ENCODE measurements at regions not wholly inside any gene's neighbourhood (a gene's known extent, or its start where the extent isn't known, plus 50 kb on each side); places are given as distances from the start of the nearest gene placed in this dataset.

DNA sequence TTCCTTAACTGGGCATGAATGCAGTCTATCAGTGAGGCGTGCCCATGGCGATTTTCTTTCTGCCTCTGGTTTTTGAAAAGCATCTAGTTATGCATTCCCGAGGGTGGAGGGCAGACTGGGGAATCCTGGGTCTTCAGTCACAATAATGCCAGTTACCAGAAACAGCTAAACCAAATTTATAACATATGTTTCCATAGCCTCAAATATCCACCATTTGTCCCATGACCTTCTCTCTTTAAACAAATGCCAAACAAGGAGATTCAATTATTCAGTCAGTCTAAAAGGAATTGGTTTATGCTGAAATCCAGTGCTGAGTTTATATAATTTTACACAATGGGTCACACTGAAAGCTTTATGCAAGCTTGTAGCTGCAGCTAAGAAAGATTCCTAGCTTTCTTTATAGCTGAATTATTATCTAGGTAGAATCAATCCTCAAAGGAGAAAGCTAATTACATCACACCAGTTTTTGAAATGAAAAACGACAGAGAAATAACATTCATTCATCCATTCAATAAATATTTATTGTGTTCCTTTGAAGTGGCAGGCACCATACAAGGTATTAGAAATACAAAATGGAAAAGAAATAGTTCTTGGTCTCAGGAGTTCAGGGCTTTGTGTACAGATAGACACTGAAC, 131.3 kb upstream of the RAP1B start:
- DNase-seq (ENCODE audit: low spot score in 2 of 2) = no peak
- H3K36me3 ChIP-seq = no peaks in the 10 kb centered on the region
- H3K4me1 ChIP-seq = no peaks in the 10 kb centered on the region
- no peak overlapping the region for H3K4me3 ChIP-seq
- TF ChIP-seq, protein P1, sequence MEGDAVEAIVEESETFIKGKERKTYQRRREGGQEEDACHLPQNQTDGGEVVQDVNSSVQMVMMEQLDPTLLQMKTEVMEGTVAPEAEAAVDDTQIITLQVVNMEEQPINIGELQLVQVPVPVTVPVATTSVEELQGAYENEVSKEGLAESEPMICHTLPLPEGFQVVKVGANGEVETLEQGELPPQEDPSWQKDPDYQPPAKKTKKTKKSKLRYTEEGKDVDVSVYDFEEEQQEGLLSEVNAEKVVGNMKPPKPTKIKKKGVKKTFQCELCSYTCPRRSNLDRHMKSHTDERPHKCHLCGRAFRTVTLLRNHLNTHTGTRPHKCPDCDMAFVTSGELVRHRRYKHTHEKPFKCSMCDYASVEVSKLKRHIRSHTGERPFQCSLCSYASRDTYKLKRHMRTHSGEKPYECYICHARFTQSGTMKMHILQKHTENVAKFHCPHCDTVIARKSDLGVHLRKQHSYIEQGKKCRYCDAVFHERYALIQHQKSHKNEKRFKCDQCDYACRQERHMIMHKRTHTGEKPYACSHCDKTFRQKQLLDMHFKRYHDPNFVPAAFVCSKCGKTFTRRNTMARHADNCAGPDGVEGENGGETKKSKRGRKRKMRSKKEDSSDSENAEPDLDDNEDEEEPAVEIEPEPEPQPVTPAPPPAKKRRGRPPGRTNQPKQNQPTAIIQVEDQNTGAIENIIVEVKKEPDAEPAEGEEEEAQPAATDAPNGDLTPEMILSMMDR (IDR thresholded peaks at IDR 0.05) = no peak
- H3K27me3 ChIP-seq = no peaks in the 10 kb centered on the region
- H3K27ac ChIP-seq = no peak overlapping the region
- H3K9me3 ChIP-seq = no peaks in the 10 kb centered on the region
- intact Hi-C loops (cut with DNase I) = no loop called here

DNA sequence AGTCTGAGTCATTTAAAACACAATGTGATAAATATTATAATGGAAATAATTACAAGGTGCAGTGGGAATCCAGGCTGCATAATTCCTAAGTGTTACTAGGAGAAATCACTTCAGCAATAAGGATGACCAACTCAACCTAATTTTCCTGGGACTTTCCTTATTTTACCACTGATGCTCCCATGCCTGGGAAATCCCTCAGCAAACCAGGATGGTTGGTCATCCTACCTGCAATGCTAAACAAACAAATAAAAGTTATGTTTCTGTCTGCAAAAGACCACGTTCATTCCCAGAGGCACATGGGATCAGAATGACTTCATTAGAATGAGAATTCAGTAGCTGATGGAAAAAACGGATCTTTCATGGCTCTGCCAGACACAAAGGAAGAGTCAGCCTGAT, 130.8 kb upstream of the RAP1B start:
- no peaks in the 10 kb centered on the region for H3K27me3 ChIP-seq
- H3K36me3 ChIP-seq = no peaks in the 10 kb centered on the region
- DNase-seq (ENCODE audit: low spot score in 2 of 2) = no peak
- no peak overlapping the region for H3K27ac ChIP-seq
- H3K4me3 ChIP-seq = no peak overlapping the region
- no peaks in the 10 kb centered on the region for H3K4me1 ChIP-seq
- TF ChIP-seq, protein P1 (IDR thresholded peaks at IDR 0.05) = no peak
- no peaks in the 10 kb centered on the region for H3K9me3 ChIP-seq
- intact Hi-C loops (cut with DNase I) = no loop called here

DNA sequence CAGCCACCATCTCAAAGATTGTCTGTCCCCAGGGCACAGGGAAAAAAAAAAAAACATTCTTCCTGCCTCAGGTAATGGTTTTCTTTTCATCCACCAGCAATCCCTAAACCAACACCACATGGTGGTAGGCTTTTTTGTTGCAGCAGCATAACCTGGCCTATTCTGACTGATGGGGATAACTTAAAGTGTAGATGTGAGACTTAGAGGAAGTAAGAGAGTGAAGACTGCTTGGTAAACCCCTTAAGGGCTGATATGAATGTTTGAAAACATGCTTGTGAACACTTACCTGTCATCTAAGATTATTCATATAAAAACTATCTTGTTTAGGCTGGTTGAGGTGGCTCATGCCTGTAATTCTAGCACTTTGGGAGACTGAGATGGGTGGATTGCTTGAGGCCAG, 130.2 kb upstream of the RAP1B start:
- TF ChIP-seq, protein P1 (IDR thresholded peaks at IDR 0.05) = no peak

DNA sequence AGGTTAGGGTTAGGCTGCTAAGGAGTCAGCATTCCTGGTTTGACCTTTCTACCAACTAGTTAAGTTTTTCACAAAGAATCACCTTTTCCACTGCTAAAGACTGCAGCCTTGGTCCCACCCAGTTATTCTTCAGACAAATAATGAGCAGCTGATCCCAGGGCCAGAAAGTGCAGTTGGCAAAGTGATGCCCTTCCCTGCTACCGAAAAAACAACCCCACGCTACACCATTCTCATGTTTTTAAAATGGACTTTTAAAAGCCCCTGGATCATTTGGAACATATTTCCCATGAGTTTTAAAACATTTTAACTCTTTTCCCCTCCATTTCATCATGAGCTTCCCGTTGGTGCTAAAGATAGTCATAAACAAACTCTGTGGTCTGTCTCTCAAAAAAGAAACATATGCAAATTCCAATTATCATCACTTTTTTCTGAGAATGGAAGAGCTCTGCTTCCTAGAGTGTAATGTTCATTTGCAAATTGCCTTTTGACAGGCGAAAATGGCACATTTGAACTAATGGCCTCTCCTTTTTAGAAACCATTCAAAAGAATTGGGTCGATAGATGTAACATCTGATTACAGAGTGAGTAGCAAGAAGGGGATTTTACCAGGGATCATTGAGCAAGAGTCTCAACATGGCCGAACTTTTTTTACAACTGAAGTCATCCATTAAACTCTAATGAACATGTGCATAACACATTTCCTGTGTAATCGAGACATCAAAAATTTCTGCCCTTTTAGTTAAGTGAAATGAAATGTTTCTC, 129.3 kb upstream of the RAP1B start:
- intact Hi-C loops (cut with DNase I) = no loop called here
- no peaks in the 10 kb centered on the region for H3K9me3 ChIP-seq
- H3K4me1 ChIP-seq = no peaks in the 10 kb centered on the region
- no peak for DNase-seq (ENCODE audit: low spot score in 2 of 2)
- H3K27ac ChIP-seq = no peak overlapping the region
- H3K4me3 ChIP-seq = no peak overlapping the region
- H3K36me3 ChIP-seq = no peaks in the 10 kb centered on the region
- no peaks in the 10 kb centered on the region for H3K27me3 ChIP-seq
- TF ChIP-seq, protein P1 (IDR thresholded peaks at IDR 0.05) = no peak

More for the DNA sequence above, 130.2 kb upstream of the RAP1B start:
- H3K4me3 ChIP-seq = no peak overlapping the region
- H3K9me3 ChIP-seq = no peaks in the 10 kb centered on the region
- H3K4me1 ChIP-seq = no peaks in the 10 kb centered on the region
- H3K36me3 ChIP-seq = no peaks in the 10 kb centered on the region
- DNase-seq (ENCODE audit: low spot score in 2 of 2) = no peak
- no peaks in the 10 kb centered on the region for H3K27me3 ChIP-seq
- H3K27ac ChIP-seq = no peak overlapping the region
- intact Hi-C loops (cut with DNase I) = no loop called here

DNA sequence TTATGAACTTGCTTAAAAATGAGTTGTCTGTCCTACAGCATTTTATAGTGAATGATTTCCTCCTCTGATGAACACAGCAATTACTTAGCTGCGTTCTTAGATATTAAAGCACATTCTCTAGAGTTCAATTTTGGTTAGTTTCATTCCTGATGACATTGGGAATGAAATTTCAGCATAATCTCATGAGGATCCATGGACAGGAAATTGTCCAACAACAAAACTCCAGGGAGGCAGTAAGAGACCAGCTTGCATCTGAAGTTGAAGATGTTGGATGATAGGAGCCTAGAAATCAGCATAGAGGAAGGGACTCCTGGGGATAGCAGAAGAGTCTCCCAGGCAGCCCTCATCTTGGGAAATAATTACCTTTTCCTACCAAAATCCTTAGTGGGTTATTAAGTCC, 128.7 kb upstream of the RAP1B start:
- Histone ChIP-seq H3K4me1 (no peaks in the 10 kb centered on the region), H3K27ac (no peak overlapping the region), H3K27me3 (no peaks in the 10 kb centered on the region), H3K9me3 (no peaks in the 10 kb centered on the region), H3K36me3 (no peaks in the 10 kb centered on the region), H3K4me3 (no peak overlapping the region)
- TF ChIP-seq, protein P1 (IDR thresholded peaks at IDR 0.05) = no peak
- intact Hi-C loops (cut with DNase I) = no loop called here
- no peak for DNase-seq (ENCODE audit: low spot score in 2 of 2)
